ENCODE measurements at regions not wholly inside any gene's neighbourhood (a gene's known extent, or its start where the extent isn't known, plus 50 kb on each side); places are given as distances from the start of the nearest gene placed in this dataset.

- H3K9me3 ChIP-seq (ENCODE audit: control insufficient read depth in 2 of 2, insufficient read depth in 1 of 2, low read length in 1 of 2) = peaks cover 0 to 5% of the 10 kb centered on the region in 2 donors
- H3K4me3 ChIP-seq (ENCODE audit: low read length in 2 of 2) = no peak overlapping the region
- no peak for DNase-seq (ENCODE audit: low read depth in 6 of 9, low spot score in 9 of 9)
- H3K36me3 ChIP-seq (ENCODE audit: control insufficient read depth in 2 of 2, insufficient read depth in 2 of 2, low read length in 1 of 2) = no peaks in the 10 kb centered on the region
- no peak overlapping the region for H3K27ac ChIP-seq (ENCODE audit: low read depth in 1 of 2, low read length in 1 of 2)
- 93% methylated on average over 6 of the region's 6 CpGs for WGBS
- H3K4me1 ChIP-seq (ENCODE audit: control insufficient read depth in 2 of 2, insufficient read depth in 2 of 2, low read length in 2 of 2) = no peaks in the 10 kb centered on the region
- H3K27me3 ChIP-seq (ENCODE audit: control insufficient read depth in 2 of 2, insufficient read depth in 1 of 2, low read length in 1 of 2) = no peaks in the 10 kb centered on the region
Observed at GRCh38 chr14:104513641-104514046, 65.9 kb upstream of the C14orf180 start.

- Histone ChIP-seq H3K4me1 (ENCODE audit: control insufficient read depth in 2 of 2, insufficient read depth in 2 of 2, low read length in 2 of 2) (no peaks in the 10 kb centered on the region), H3K36me3 (ENCODE audit: control insufficient read depth in 2 of 2, insufficient read depth in 2 of 2, low read length in 1 of 2) (no peaks in the 10 kb centered on the region), H3K9me3 (ENCODE audit: control insufficient read depth in 2 of 2, insufficient read depth in 1 of 2, low read length in 1 of 2) (peaks cover 0 to 5% of the 10 kb centered on the region in 2 donors), H3K27me3 (ENCODE audit: control insufficient read depth in 2 of 2, insufficient read depth in 1 of 2, low read length in 1 of 2) (no peaks in the 10 kb centered on the region), H3K27ac (ENCODE audit: low read depth in 1 of 2, low read length in 1 of 2) (no peak overlapping the region), H3K4me3 (ENCODE audit: low read length in 2 of 2) (no peak overlapping the region)
- no peak for DNase-seq (ENCODE audit: low read depth in 6 of 9, low spot score in 9 of 9)
- WGBS = 93% methylated on average over 16 of the region's 16 CpGs
Observed at GRCh38 chr14:104514156-104514848, 65.3 kb upstream of the C14orf180 start.

- 90% methylated on average over 17 of the region's 17 CpGs for WGBS
- DNase-seq (ENCODE audit: low read depth in 6 of 9, low spot score in 9 of 9) = no peak
Observed at GRCh38 chr14:104515059-104515810, 64.3 kb upstream of the C14orf180 start.

GRCh38 chr14:104515811-104516780 lies 63.5 kb upstream of the C14orf180 start:
- Histone ChIP-seq H3K4me3 (ENCODE audit: low read length in 2 of 2) (no peak overlapping the region), H3K27ac (ENCODE audit: low read depth in 1 of 2, low read length in 1 of 2) (no peak overlapping the region)
- WGBS = 91% methylated on average over 23 of the region's 23 CpGs

More at GRCh38 chr14:104515059-104515810, 64.3 kb upstream of the C14orf180 start:
- no peaks in the 10 kb centered on the region for H3K4me1 ChIP-seq (ENCODE audit: control insufficient read depth in 2 of 2, insufficient read depth in 2 of 2, low read length in 2 of 2)
- H3K9me3 ChIP-seq (ENCODE audit: control insufficient read depth in 2 of 2, insufficient read depth in 1 of 2, low read length in 1 of 2) = peaks cover 0 to 5% of the 10 kb centered on the region in 2 donors
- H3K27ac ChIP-seq (ENCODE audit: low read depth in 1 of 2, low read length in 1 of 2) = no peak overlapping the region
- H3K27me3 ChIP-seq (ENCODE audit: control insufficient read depth in 2 of 2, insufficient read depth in 1 of 2, low read length in 1 of 2) = no peaks in the 10 kb centered on the region
- no peaks in the 10 kb centered on the region for H3K36me3 ChIP-seq (ENCODE audit: control insufficient read depth in 2 of 2, insufficient read depth in 2 of 2, low read length in 1 of 2)
- H3K4me3 ChIP-seq (ENCODE audit: low read length in 2 of 2) = no peak overlapping the region

GRCh38 chr14:104516906-104517305 lies 62.7 kb upstream of the C14orf180 start:
- Histone ChIP-seq H3K4me3 (ENCODE audit: low read length in 2 of 2) (no peak overlapping the region), H3K9me3 (ENCODE audit: control insufficient read depth in 2 of 2, insufficient read depth in 1 of 2, low read length in 1 of 2) (peaks cover 0 to 5% of the 10 kb centered on the region in 2 donors), H3K27ac (ENCODE audit: low read depth in 1 of 2, low read length in 1 of 2) (no peak overlapping the region), H3K4me1 (ENCODE audit: control insufficient read depth in 2 of 2, insufficient read depth in 2 of 2, low read length in 2 of 2) (no peaks in the 10 kb centered on the region), H3K27me3 (ENCODE audit: control insufficient read depth in 2 of 2, insufficient read depth in 1 of 2, low read length in 1 of 2) (no peaks in the 10 kb centered on the region), H3K36me3 (ENCODE audit: control insufficient read depth in 2 of 2, insufficient read depth in 2 of 2, low read length in 1 of 2) (no peaks in the 10 kb centered on the region)
- WGBS = 72% methylated on average over 8 of the region's 8 CpGs
- DNase-seq (ENCODE audit: low read depth in 6 of 9, low spot score in 9 of 9) = no peak

More at GRCh38 chr14:104515811-104516780, 63.5 kb upstream of the C14orf180 start:
- no peak for DNase-seq (ENCODE audit: low read depth in 6 of 9, low spot score in 9 of 9)
- Histone ChIP-seq H3K9me3 (ENCODE audit: control insufficient read depth in 2 of 2, insufficient read depth in 1 of 2, low read length in 1 of 2) (peaks cover 0 to 5% of the 10 kb centered on the region in 2 donors), H3K4me1 (ENCODE audit: control insufficient read depth in 2 of 2, insufficient read depth in 2 of 2, low read length in 2 of 2) (no peaks in the 10 kb centered on the region), H3K36me3 (ENCODE audit: control insufficient read depth in 2 of 2, insufficient read depth in 2 of 2, low read length in 1 of 2) (no peaks in the 10 kb centered on the region), H3K27me3 (ENCODE audit: control insufficient read depth in 2 of 2, insufficient read depth in 1 of 2, low read length in 1 of 2) (no peaks in the 10 kb centered on the region)

GRCh38 chr14:104517426-104517825 lies 62.1 kb upstream of the C14orf180 start:
- no peaks in the 10 kb centered on the region for H3K27me3 ChIP-seq (ENCODE audit: control insufficient read depth in 2 of 2, insufficient read depth in 1 of 2, low read length in 1 of 2)
- H3K9me3 ChIP-seq (ENCODE audit: control insufficient read depth in 2 of 2, insufficient read depth in 1 of 2, low read length in 1 of 2) = peaks cover 0 to 5% of the 10 kb centered on the region in 2 donors
- no peaks in the 10 kb centered on the region for H3K36me3 ChIP-seq (ENCODE audit: control insufficient read depth in 2 of 2, insufficient read depth in 2 of 2, low read length in 1 of 2)
- WGBS = 88% methylated on average over 8 of the region's 8 CpGs
- H3K4me3 ChIP-seq (ENCODE audit: low read length in 2 of 2) = no peak overlapping the region
- no peaks in the 10 kb centered on the region for H3K4me1 ChIP-seq (ENCODE audit: control insufficient read depth in 2 of 2, insufficient read depth in 2 of 2, low read length in 2 of 2)
- no peak for DNase-seq (ENCODE audit: low read depth in 6 of 9, low spot score in 9 of 9)
- no peak overlapping the region for H3K27ac ChIP-seq (ENCODE audit: low read depth in 1 of 2, low read length in 1 of 2)

GRCh38 chr14:104517867-104518266 lies 61.7 kb upstream of the C14orf180 start:
- H3K4me3 ChIP-seq (ENCODE audit: low read length in 2 of 2) = no peak overlapping the region
- H3K36me3 ChIP-seq (ENCODE audit: control insufficient read depth in 2 of 2, insufficient read depth in 2 of 2, low read length in 1 of 2) = no peaks in the 10 kb centered on the region
- no peaks in the 10 kb centered on the region for H3K27me3 ChIP-seq (ENCODE audit: control insufficient read depth in 2 of 2, insufficient read depth in 1 of 2, low read length in 1 of 2)
- WGBS = 90% methylated on average over 14 of the region's 14 CpGs
- no peak for DNase-seq (ENCODE audit: low read depth in 6 of 9, low spot score in 9 of 9)
- H3K4me1 ChIP-seq (ENCODE audit: control insufficient read depth in 2 of 2, insufficient read depth in 2 of 2, low read length in 2 of 2) = no peaks in the 10 kb centered on the region
- peaks cover 0 to 5% of the 10 kb centered on the region in 2 donors for H3K9me3 ChIP-seq (ENCODE audit: control insufficient read depth in 2 of 2, insufficient read depth in 1 of 2, low read length in 1 of 2)
- H3K27ac ChIP-seq (ENCODE audit: low read depth in 1 of 2, low read length in 1 of 2) = no peak overlapping the region

- no peak overlapping the region for H3K4me3 ChIP-seq (ENCODE audit: low read length in 2 of 2)
- H3K9me3 ChIP-seq (ENCODE audit: control insufficient read depth in 2 of 2, insufficient read depth in 1 of 2, low read length in 1 of 2) = peaks cover 0 to 5% of the 10 kb centered on the region in 2 donors
- H3K36me3 ChIP-seq (ENCODE audit: control insufficient read depth in 2 of 2, insufficient read depth in 2 of 2, low read length in 1 of 2) = no peaks in the 10 kb centered on the region
- WGBS = 87% methylated on average over 18 of the region's 18 CpGs
- no peak for DNase-seq (ENCODE audit: low read depth in 6 of 9, low spot score in 9 of 9)
- H3K27me3 ChIP-seq (ENCODE audit: control insufficient read depth in 2 of 2, insufficient read depth in 1 of 2, low read length in 1 of 2) = no peaks in the 10 kb centered on the region
- no peaks in the 10 kb centered on the region for H3K4me1 ChIP-seq (ENCODE audit: control insufficient read depth in 2 of 2, insufficient read depth in 2 of 2, low read length in 2 of 2)
- H3K27ac ChIP-seq (ENCODE audit: low read depth in 1 of 2, low read length in 1 of 2) = no peak overlapping the region
Observed at GRCh38 chr14:104518659-104519350, 60.8 kb upstream of the C14orf180 start.
